GM18867 (cell line): ENCODE measurements at regions not wholly inside any gene's neighbourhood (a gene's known extent, or its start where the extent isn't known, plus 50 kb on each side); places are given as distances from the start of the nearest gene placed in this dataset.

Source experiments
- ATAC-seq: cut with Tn5 transposase; IDR thresholded peaks from one replicate; pipeline ENCODE4 v1.9.1; 2021; ENCODE audit warnings: mild to moderate bottlenecking, moderate library complexity; ENCODE audit not compliant: unreplicated experiment

GRCh38 chr1:30411206-30411605 lies 312.2 kb downstream of the MATN1 start:
- no peak for ATAC-seq

- ATAC-seq, result no peak
Measured at GRCh38 chr1:30410153-30410851, 313.1 kb downstream of the MATN1 start.

- no peak for ATAC-seq
Measured at GRCh38 chr1:30409476-30410152, 313.8 kb downstream of the MATN1 start.

- no peak for ATAC-seq
Measured at GRCh38 chr1:30407865-30408580, 315.4 kb downstream of the MATN1 start.

- ATAC-seq, result no peak
Measured at GRCh38 chr1:30406996-30407864, 316.2 kb downstream of the MATN1 start.

GRCh38 chr1:30405631-30406212 lies 317.7 kb downstream of the MATN1 start:
- ATAC-seq, result no peak

- ATAC-seq, result no peak
Measured at GRCh38 chr1:30405081-30405480, 318.3 kb downstream of the MATN1 start.

- no peak for ATAC-seq
Measured at GRCh38 chr1:30404341-30404740, 319.0 kb downstream of the MATN1 start.

GRCh38 chr1:30403726-30404125 lies 319.7 kb downstream of the MATN1 start:
- ATAC-seq, result no peak

- no peak for ATAC-seq
Measured at GRCh38 chr1:30403061-30403645, 320.2 kb downstream of the MATN1 start.

- no peak for ATAC-seq
Measured at GRCh38 chr1:30402031-30402430, 321.4 kb downstream of the MATN1 start.

- no peak for ATAC-seq
Measured at GRCh38 chr1:30400507-30400906, 322.9 kb downstream of the MATN1 start.

GRCh38 chr1:30399026-30399425 lies 324.4 kb downstream of the MATN1 start:
- ATAC-seq, result no peak

- ATAC-seq, result no peak
Measured at GRCh38 chr1:30397576-30397975, 325.8 kb downstream of the MATN1 start.

- no peak for ATAC-seq
Measured at GRCh38 chr1:30395631-30396030, 327.8 kb downstream of the MATN1 start.

GRCh38 chr1:30388386-30388785 lies 335.0 kb downstream of the MATN1 start:
- ATAC-seq, result no peak

- no peak for ATAC-seq
Measured at GRCh38 chr1:30386156-30386926, 337.0 kb downstream of the MATN1 start.

- ATAC-seq, result no peak
Measured at GRCh38 chr1:30385246-30385995, 338.0 kb downstream of the MATN1 start.
